ENCODE measurements at regions not wholly inside any gene's neighbourhood (a gene's known extent, or its start where the extent isn't known, plus 50 kb on each side); places are given as distances from the start of the nearest gene placed in this dataset.

DNA sequence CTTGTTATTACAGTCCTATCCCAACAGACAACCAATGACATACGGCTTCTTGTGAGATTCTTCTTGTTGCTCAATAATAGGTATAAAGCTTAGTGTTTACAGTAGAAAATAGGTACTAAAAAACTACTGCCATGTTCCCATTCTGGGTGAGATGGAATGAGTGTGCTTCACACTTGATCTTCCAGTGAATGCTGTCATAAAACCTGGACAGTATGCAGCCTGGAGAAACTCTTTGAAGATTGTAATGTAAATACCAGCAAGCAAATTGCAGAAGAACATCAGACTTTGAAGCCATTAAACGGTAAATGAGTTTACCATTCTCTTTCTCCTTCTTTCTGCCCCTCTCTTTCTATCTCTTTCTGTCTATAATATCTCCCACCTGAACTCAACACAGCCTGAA lies 663.7 kb upstream of the COBL start:
- H2AFZ ChIP-seq (ENCODE audit: low read length) = 0 out of 2 replicates have a peak overlapping the region, but pooled peaks have one; percentile 10
- ChIA-PET POLR2A (ENCODE audit: partially characterized antibody) (no interaction called here), CTCF (ENCODE audit: partially characterized antibody) (interaction anchor here (0.6 kb wide), 1 partner anchor 1476 kb away, joined by 3 read pairs; no protein-coding TSS in a partner anchor)
- no peak overlapping the region for H2BK5ac ChIP-seq (ENCODE audit: low read depth, low read length)
- no peak overlapping the region for H2BK12ac ChIP-seq (ENCODE audit: low read depth, low read length)
- H4K8ac ChIP-seq (ENCODE audit: extremely low read depth, insufficient read depth, low read length) = no peak overlapping the region
- no peaks in the 10 kb centered on the region for H4K20me1 ChIP-seq (replicated peaks in 1 of 2; ENCODE audit: control insufficient read depth in 1 of 2, insufficient read depth in 2 of 2, low read length in 2 of 2)
- no peaks in the 10 kb centered on the region for H3K36me3 ChIP-seq (ENCODE audit: control insufficient read depth in 2 of 4, insufficient read depth in 4 of 4, low read length in 3 of 4)
- no peak overlapping the region for H3K18ac ChIP-seq (ENCODE audit: extremely low read depth, low read length)
- H4K5ac ChIP-seq (ENCODE audit: insufficient read length, low read depth, low read length) = no peak overlapping the region
- no peak overlapping the region for H3K4me3 ChIP-seq (ENCODE audit: extremely low read depth in 1 of 4, insufficient read depth in 2 of 4, low read depth in 3 of 4, low read length in 4 of 4)
- no peak overlapping the region for H3K4ac ChIP-seq (replicated peaks; ENCODE audit: insufficient read length, low read depth, low read length)
- no peak overlapping the region for H3K14ac ChIP-seq (ENCODE audit: insufficient read length)
- H3K9me3 ChIP-seq (ENCODE audit: insufficient read depth in 2 of 2, low read depth in 1 of 2, low read length in 1 of 2) = no peaks in the 10 kb centered on the region
- no peak overlapping the region for H3K9ac ChIP-seq (replicated peaks in 1 of 4; ENCODE audit: extremely low read depth in 1 of 4, low read depth in 3 of 4, low read length in 3 of 4)
- H3K79me1 ChIP-seq (ENCODE audit: low read depth, low read length) = no peaks in the 10 kb centered on the region
- TF ChIP-seq BCL11A (IDR thresholded peaks at IDR 0.05; ENCODE audit: low read depth in 2 of 2, low read length in 2 of 2) (no peak), CHD1 (IDR thresholded peaks at IDR 0.05; ENCODE audit: low read depth, low read length) (no peak), POLR2AphosphoS5 (IDR thresholded peaks at IDR 0.05; ENCODE audit: low read depth, low read length) (no peak), BRCA1 (IDR thresholded peaks at IDR 0.05; ENCODE audit: low read depth, low read length) (no peak)
- TF ChIP-seq, protein P1, sequence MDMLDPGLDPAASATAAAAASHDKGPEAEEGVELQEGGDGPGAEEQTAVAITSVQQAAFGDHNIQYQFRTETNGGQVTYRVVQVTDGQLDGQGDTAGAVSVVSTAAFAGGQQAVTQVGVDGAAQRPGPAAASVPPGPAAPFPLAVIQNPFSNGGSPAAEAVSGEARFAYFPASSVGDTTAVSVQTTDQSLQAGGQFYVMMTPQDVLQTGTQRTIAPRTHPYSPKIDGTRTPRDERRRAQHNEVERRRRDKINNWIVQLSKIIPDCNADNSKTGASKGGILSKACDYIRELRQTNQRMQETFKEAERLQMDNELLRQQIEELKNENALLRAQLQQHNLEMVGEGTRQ (IDR thresholded peaks at IDR 0.05; ENCODE audit: low read length) = no peak
- H3K27me3 ChIP-seq (replicated peaks in 1 of 4; ENCODE audit: control insufficient read depth in 3 of 4, extremely low read depth in 1 of 4, insufficient read depth in 3 of 4, low read length in 3 of 4) = no peaks in the 10 kb centered on the region
- H2BK15ac ChIP-seq (ENCODE audit: low read length) = no peak overlapping the region
- H4K91ac ChIP-seq (replicated peaks; ENCODE audit: insufficient read length, low read length) = no peak overlapping the region
- no peaks in the 10 kb centered on the region for H3K4me1 ChIP-seq (replicated peaks in 1 of 4; ENCODE audit: control insufficient read depth in 3 of 4, insufficient read depth in 4 of 4, low read length in 3 of 4)
- no peak overlapping the region for H3K4me2 ChIP-seq (ENCODE audit: insufficient read depth in 1 of 2, low read depth in 2 of 2, low read length in 2 of 2)
- H2BK120ac ChIP-seq (replicated peaks; ENCODE audit: low read depth, low read length) = no peak overlapping the region
- no peak overlapping the region for H2BK20ac ChIP-seq (ENCODE audit: low read length)
- H3K23ac ChIP-seq (ENCODE audit: insufficient read length) = no peak overlapping the region
- no peak for FAIRE-seq
- DNase-seq (ENCODE audit: low read depth in 1 of 2, low spot score in 2 of 2) = no peak
- no peaks in the 10 kb centered on the region for H3K23me2 ChIP-seq (ENCODE audit: low read depth, low read length)
- no peaks in the 10 kb centered on the region for H3K79me2 ChIP-seq (ENCODE audit: control insufficient read depth in 1 of 2, insufficient read depth in 2 of 2, low read length in 2 of 2)
- 91% methylated on average over 2 of the region's 2 CpGs; no CpG with 5 or more reads in 1 of the 2 experiments for WGBS, 2 experiments (ENCODE audit: extremely low coverage in 1 of 2, insufficient coverage in 1 of 2, insufficient read length in 1 of 2, insufficient replicate concordance in 2 of 2, low coverage in 1 of 2, low lambda C conversion rate in 2 of 2, missing lambda C conversion rate in 1 of 2)
- no peak overlapping the region for H3K56ac ChIP-seq (replicated peaks; ENCODE audit: insufficient read length, low read depth, low read length)
- no peak overlapping the region for H3K27ac ChIP-seq (ENCODE audit: low read depth, low read length)
- H2AK5ac ChIP-seq (ENCODE audit: low read depth, low read length) = no peak overlapping the region

Data from H1 (cell line).